ENCODE measurements at regions not wholly inside any gene's neighbourhood (a gene's known extent, or its start where the extent isn't known, plus 50 kb on each side); places are given as distances from the start of the nearest gene placed in this dataset.

GRCh38 chr14:71240866-71241520 is 333.7 kb downstream of the PCNX1 start:
- H3K27ac ChIP-seq, result no peak overlapping the region
- TF ChIP-seq, protein P1, sequence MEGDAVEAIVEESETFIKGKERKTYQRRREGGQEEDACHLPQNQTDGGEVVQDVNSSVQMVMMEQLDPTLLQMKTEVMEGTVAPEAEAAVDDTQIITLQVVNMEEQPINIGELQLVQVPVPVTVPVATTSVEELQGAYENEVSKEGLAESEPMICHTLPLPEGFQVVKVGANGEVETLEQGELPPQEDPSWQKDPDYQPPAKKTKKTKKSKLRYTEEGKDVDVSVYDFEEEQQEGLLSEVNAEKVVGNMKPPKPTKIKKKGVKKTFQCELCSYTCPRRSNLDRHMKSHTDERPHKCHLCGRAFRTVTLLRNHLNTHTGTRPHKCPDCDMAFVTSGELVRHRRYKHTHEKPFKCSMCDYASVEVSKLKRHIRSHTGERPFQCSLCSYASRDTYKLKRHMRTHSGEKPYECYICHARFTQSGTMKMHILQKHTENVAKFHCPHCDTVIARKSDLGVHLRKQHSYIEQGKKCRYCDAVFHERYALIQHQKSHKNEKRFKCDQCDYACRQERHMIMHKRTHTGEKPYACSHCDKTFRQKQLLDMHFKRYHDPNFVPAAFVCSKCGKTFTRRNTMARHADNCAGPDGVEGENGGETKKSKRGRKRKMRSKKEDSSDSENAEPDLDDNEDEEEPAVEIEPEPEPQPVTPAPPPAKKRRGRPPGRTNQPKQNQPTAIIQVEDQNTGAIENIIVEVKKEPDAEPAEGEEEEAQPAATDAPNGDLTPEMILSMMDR (conservative IDR thresholded peaks at IDR 0.05), result no peak

DNA sequence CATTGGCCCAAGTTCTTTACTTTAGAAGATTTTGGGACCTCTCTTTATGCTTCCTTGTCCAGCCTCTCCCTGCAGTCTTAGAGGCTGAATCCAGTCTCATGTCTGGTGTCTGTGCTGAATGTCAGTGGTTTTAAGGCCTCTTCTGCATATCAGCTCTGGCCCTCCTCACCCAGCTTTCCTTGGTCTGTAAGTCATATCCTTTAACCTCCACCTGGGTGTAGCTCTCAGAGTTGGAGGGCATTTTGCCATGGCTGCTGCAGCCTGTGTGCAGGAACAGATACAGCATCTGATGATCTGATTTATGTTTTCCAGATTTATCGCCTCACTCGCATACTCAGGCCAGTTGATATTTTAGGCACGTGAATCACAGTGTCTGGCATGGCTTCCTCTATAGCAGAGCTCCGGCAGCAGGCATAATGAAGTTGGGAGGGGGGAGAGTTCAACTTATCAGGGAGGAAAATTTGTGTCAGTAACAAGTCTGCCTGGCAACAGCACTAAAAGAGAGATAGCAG is 335.0 kb downstream of the PCNX1 start:
- no peak overlapping the region for H3K27ac ChIP-seq
- TF ChIP-seq, protein P1 (conservative IDR thresholded peaks at IDR 0.05), result no peak

DNA sequence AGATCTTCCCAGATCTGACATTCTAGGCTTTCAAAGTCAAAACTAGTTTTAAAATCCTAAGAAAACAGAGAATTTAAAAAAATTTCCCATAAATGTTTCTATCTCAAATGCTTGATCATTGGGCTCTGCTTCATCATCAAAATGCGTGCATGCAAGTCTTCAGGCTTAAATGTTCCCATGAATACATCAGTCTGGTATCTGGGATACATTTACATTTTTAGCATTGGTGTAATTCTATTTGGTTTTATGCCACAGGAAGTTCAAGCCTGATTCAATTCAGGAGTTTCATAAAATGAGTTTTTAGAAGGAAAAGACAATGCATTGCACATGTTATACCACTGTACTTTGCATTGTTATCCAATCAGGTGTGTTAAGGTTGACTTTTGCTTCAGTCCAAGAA is 336.4 kb downstream of the PCNX1 start:
- TF ChIP-seq, protein P1 (conservative IDR thresholded peaks at IDR 0.05), result no peak
- H3K27ac ChIP-seq, result no peak overlapping the region

- TF ChIP-seq, protein P1 (conservative IDR thresholded peaks at IDR 0.05), result no peak
- H3K27ac ChIP-seq, result no peak overlapping the region
Observed at GRCh38 chr14:71244341-71244740, 337.1 kb downstream of the PCNX1 start.

GRCh38 chr14:71245659-71246361 is 338.6 kb downstream of the PCNX1 start:
- H3K27ac ChIP-seq, result no peak overlapping the region
- TF ChIP-seq, protein P1 (conservative IDR thresholded peaks at IDR 0.05), result no peak

- TF ChIP-seq, protein P1 (conservative IDR thresholded peaks at IDR 0.05), result no peak
- no peak overlapping the region; the same call in 1 of the 2 replicates for H3K27ac ChIP-seq
Observed at GRCh38 chr14:71246539-71246938, 339.3 kb downstream of the PCNX1 start.

DNA sequence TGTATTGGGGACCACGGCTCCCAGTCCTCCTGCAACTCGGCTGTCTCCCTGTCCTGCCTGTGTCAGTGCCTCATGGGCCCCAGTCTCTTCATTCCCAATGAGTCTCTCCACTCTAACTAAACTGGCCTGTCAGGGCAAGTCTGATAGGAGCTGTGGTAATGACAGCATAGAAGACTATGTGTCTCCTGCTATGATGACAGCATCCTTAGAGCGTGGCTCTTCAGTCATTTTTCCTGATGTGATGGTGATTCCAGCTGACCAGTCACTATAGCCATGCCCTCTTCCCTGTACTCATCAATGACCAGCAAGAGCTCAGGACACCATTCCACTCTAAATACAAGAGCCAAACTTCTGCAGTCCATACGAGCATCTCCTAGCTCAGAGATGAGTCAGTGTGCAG is 339.8 kb downstream of the PCNX1 start:
- peak overlapping the region; percentile 82 for H3K27ac ChIP-seq
- TF ChIP-seq, protein P1 (conservative IDR thresholded peaks at IDR 0.05), result no peak
